Psoas muscle (tissue), 7 donors: ENCODE measurements at regions not wholly inside any gene's neighbourhood (a gene's known extent, or its start where the extent isn't known, plus 50 kb on each side); places are given as distances from the start of the nearest gene placed in this dataset.

Source experiments
- ATAC-seq, 4 donors: fragments of 200-7000 bp; cut with Tn5 transposase; one replicate each; pipeline ENCODE4 v1.9.1; 2020; ENCODE audit warnings: moderate library complexity in 3 of 4, mild to moderate bottlenecking in 2 of 4
- DNase-seq, 2 donors: peaks; one replicate each; pipeline ENCODE4 v3.0.0-alpha.2; 2020
- H3K27ac ChIP-seq: fragments of 200-600 bp; one replicate; pipeline ENCODE4 v1.8.0; 2022
- H3K27me3 ChIP-seq, 3 donors: fragments of 200-600 bp in 1 of 3; one replicate each; pipeline versions ENCODE4 v1.6.1 to v1.8.0; 2013 to 2022; ENCODE audit warnings: low read length in 2 of 3, mild to moderate bottlenecking in 2 of 3, moderate library complexity in 1 of 3; ENCODE audit not compliant: insufficient read depth in 3 of 3
- H3K36me3 ChIP-seq, 2 donors: fragments of 200-600 bp in 1 of 2; one replicate each; pipeline versions ENCODE4 v1.6.1 to v1.8.0; 2013 to 2022; ENCODE audit warnings: low read depth in 1 of 2, mild to moderate bottlenecking in 1 of 2, moderate library complexity in 1 of 2; ENCODE audit not compliant: insufficient read depth in 1 of 2
- H3K4me1 ChIP-seq: fragments of 200-600 bp; one replicate; pipeline ENCODE4 v1.8.0; 2022
- H3K4me3 ChIP-seq: fragments of 200-600 bp; one replicate; pipeline ENCODE4 v1.8.0; 2022; ENCODE audit warnings: mild to moderate bottlenecking
- H3K9me3 ChIP-seq: fragments of 200-600 bp; one replicate; pipeline ENCODE4 v1.8.0; 2022
- CTCF ChIP-seq: fragments of 200-600 bp; IDR thresholded peaks from one replicate; pipeline ENCODE4 v1.8.0; 2022; ENCODE audit warnings: antibody characterized with exemption
- WGBS, 3 donors: extraction: QIAGEN DNeasy Blood & Tissue Kit; methylation state at CpG; one replicate each; pipeline versions ENCODE4 v1.1.6 to v1.1.7; 2013; 5-methylcytosine and 5-hydroxymethylcytosine counted together
- intact Hi-C, 2 donors: fragments of 100-400 bp; cut with DNase I; formaldehyde crosslinking; loops; one replicate each; pipeline versions ENCODE4 v1.11.0 to v1.14.2; 2022
- donor health status: healthy with polysubstance abuse.
- donor health status: DM: no; HTN: no; CAD: no; lungs with moderate emphysema.
- donor health status: Bipolar disorder and iron deficiency.
- donor health status: healthy.
- donor health status: DM: yes; HTN: yes; CAD: no.
- donor health status: DM: no; HTN: no; CAD: no.
- donor health status: DM: yes; HTN: yes; CAD: no.

GRCh38 chrX:82224961-82225360 lies 1023.1 kb downstream of the SH3BGRL start:
- no peaks in the 10 kb centered on the region for H3K36me3 ChIP-seq
- DNase-seq (no peak), ATAC-seq (no peak)
- H3K27me3 ChIP-seq, result no peaks in the 10 kb centered on the region
- H3K27ac ChIP-seq, result no peak overlapping the region
- H3K4me3 ChIP-seq, result no peak overlapping the region
- intact Hi-C loops, result no loop called here
- no peak for TF ChIP-seq CTCF
- no peaks in the 10 kb centered on the region for H3K4me1 ChIP-seq
- H3K9me3 ChIP-seq, result peaks cover 7% of the 10 kb centered on the region

GRCh38 chrX:82230013-82230412 lies 1028.1 kb downstream of the SH3BGRL start:
- no peaks in the 10 kb centered on the region for H3K4me1 ChIP-seq
- peaks cover 5% of the 10 kb centered on the region for H3K9me3 ChIP-seq
- 41 to 66% (median 58%) methylated on average over 3 of the region's 3 CpGs for WGBS, 3 donors
- no peak overlapping the region for H3K4me3 ChIP-seq
- no peak for TF ChIP-seq CTCF
- ATAC-seq, result no peak
- H3K36me3 ChIP-seq, result no peaks in the 10 kb centered on the region
- DNase-seq, result no peak
- intact Hi-C loops, result no loop called here
- no peak overlapping the region for H3K27ac ChIP-seq
- no peaks in the 10 kb centered on the region for H3K27me3 ChIP-seq

- no peaks in the 10 kb centered on the region for H3K27me3 ChIP-seq
- H3K4me3 ChIP-seq, result no peak overlapping the region
- TF ChIP-seq CTCF, result no peak
- intact Hi-C loops, result no loop called here
- H3K4me1 ChIP-seq, result no peaks in the 10 kb centered on the region
- ATAC-seq, result no peak
- H3K9me3 ChIP-seq, result no peaks in the 10 kb centered on the region
- no peak for DNase-seq
- H3K36me3 ChIP-seq, result no peaks in the 10 kb centered on the region
- H3K27ac ChIP-seq, result no peak overlapping the region
Observed at GRCh38 chrX:82232679-82233078, 1030.8 kb downstream of the SH3BGRL start.

GRCh38 chrX:82237328-82237727 lies 1035.4 kb downstream of the SH3BGRL start:
- Histone ChIP-seq H3K4me3 (no peak overlapping the region), H3K9me3 (no peaks in the 10 kb centered on the region), H3K27me3 (peaks cover 0 to 8% (median 0%) of the 10 kb centered on the region in 3 donors), H3K4me1 (no peaks in the 10 kb centered on the region), H3K27ac (no peak overlapping the region), H3K36me3 (no peaks in the 10 kb centered on the region)
- no peak for TF ChIP-seq CTCF
- no peak for ATAC-seq
- intact Hi-C loops, result no loop called here
- 55 to 83% (median 76%) methylated on average over 1 of the region's 1 CpG for WGBS, 3 donors
- DNase-seq, result no peak
